ENCODE measurements at regions not wholly inside any gene's neighbourhood (a gene's known extent, or its start where the extent isn't known, plus 50 kb on each side); places are given as distances from the start of the nearest gene placed in this dataset.

DNA sequence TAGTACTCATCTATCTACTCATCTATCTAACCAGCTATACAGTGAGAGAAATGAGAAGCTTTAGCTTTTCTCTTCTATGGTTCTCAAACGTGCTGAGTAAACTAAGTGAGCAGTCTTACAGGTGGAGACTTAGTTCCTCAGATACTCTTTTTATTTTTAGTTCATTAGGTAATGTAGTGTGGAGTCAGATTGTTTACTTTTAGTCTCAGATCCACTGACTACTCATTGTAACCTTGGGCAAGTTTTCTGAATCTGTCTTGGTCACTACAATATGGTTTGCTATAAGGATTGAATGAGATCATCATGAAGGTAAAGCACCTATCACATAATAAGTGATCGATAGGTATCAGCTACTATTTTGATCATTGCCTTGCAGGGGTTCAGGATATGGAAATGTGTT, 160.1 kb downstream of the RAB38 start:
- no peaks in the 10 kb centered on the region for H3F3A ChIP-seq (ENCODE audit: control insufficient read depth, insufficient read depth)
- TF ChIP-seq, protein P1, sequence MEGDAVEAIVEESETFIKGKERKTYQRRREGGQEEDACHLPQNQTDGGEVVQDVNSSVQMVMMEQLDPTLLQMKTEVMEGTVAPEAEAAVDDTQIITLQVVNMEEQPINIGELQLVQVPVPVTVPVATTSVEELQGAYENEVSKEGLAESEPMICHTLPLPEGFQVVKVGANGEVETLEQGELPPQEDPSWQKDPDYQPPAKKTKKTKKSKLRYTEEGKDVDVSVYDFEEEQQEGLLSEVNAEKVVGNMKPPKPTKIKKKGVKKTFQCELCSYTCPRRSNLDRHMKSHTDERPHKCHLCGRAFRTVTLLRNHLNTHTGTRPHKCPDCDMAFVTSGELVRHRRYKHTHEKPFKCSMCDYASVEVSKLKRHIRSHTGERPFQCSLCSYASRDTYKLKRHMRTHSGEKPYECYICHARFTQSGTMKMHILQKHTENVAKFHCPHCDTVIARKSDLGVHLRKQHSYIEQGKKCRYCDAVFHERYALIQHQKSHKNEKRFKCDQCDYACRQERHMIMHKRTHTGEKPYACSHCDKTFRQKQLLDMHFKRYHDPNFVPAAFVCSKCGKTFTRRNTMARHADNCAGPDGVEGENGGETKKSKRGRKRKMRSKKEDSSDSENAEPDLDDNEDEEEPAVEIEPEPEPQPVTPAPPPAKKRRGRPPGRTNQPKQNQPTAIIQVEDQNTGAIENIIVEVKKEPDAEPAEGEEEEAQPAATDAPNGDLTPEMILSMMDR (IDR thresholded peaks at IDR 0.05; ENCODE audit: low read depth, low read length, poor library complexity, severe bottlenecking) = no peak
- H4K20me1 ChIP-seq (ENCODE audit: control insufficient read depth, insufficient read depth, low read depth, low read length) = no peaks in the 10 kb centered on the region
- no peak overlapping the region for H3K4me3 ChIP-seq (ENCODE audit: low read length)
- no peaks in the 10 kb centered on the region for H3K36me3 ChIP-seq (ENCODE audit: control insufficient read depth, low read length)
- H3K27me3 ChIP-seq (ENCODE audit: control insufficient read depth, low read length) = no peaks in the 10 kb centered on the region
- no peak overlapping the region for H3K4me2 ChIP-seq (ENCODE audit: low read length)
- H3K79me2 ChIP-seq (ENCODE audit: control insufficient read depth, low read length) = no peaks in the 10 kb centered on the region
- H3K9me2 ChIP-seq (replicated peaks; ENCODE audit: control insufficient read depth, low read length) = no peaks in the 10 kb centered on the region
- no peaks in the 10 kb centered on the region for H3K4me1 ChIP-seq (ENCODE audit: control insufficient read depth, low read length)
- no peaks in the 10 kb centered on the region for H3K9me3 ChIP-seq (ENCODE audit: control insufficient read depth, insufficient read depth, low read length)
- no peak overlapping the region for H3K27ac ChIP-seq (ENCODE audit: low read depth, low read length)

DNA sequence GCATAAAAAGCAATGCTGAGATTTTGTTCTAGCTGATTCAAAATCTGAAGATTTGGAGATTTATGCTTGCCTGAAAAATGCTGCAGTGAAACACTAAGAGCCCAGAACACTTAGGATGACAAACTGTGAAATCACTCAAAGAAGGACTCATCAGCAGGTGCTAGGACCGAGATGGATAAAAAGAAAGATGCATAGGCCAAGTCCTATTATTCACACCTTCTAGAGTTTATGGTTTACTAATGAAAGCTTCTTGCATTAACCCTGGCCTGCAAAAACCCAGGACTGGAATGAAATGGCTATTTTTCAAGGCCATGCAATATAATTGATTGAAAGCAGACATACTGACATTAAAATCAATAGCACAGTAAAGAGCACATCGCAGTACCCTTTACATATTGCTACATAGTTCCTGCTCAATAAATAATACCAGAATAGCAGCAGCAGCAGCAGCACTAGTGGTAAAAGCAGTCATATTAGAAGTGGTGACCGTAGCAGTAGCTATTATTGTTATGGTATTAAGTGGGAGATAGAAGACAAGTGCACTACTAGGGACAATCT, 161.7 kb downstream of the RAB38 start:
- no peaks in the 10 kb centered on the region for H3K27me3 ChIP-seq (ENCODE audit: control insufficient read depth, low read length)
- H3K4me3 ChIP-seq (ENCODE audit: low read length) = no peak overlapping the region
- H3K9me3 ChIP-seq (ENCODE audit: control insufficient read depth, insufficient read depth, low read length) = no peaks in the 10 kb centered on the region
- H3K27ac ChIP-seq (ENCODE audit: low read depth, low read length) = no peak overlapping the region
- no peaks in the 10 kb centered on the region for H3K36me3 ChIP-seq (ENCODE audit: control insufficient read depth, low read length)
- no peak for TF ChIP-seq EZH2phosphoT487 (IDR thresholded peaks at IDR 0.05; ENCODE audit: borderline replicate concordance, low read length)
- TF ChIP-seq, protein P1 (IDR thresholded peaks at IDR 0.05; ENCODE audit: low read depth, low read length, poor library complexity, severe bottlenecking) = no peak
- no peaks in the 10 kb centered on the region for H3F3A ChIP-seq (ENCODE audit: control insufficient read depth, insufficient read depth)
- no peaks in the 10 kb centered on the region for H4K20me1 ChIP-seq (ENCODE audit: control insufficient read depth, insufficient read depth, low read depth, low read length)
- H3K9me2 ChIP-seq (replicated peaks; ENCODE audit: control insufficient read depth, low read length) = no peaks in the 10 kb centered on the region
- no peaks in the 10 kb centered on the region for H3K79me2 ChIP-seq (ENCODE audit: control insufficient read depth, low read length)
- no peak overlapping the region for H3K4me2 ChIP-seq (ENCODE audit: low read length)
- no peaks in the 10 kb centered on the region for H3K4me1 ChIP-seq (ENCODE audit: control insufficient read depth, low read length)

- Histone ChIP-seq H4K20me1 (ENCODE audit: control insufficient read depth, insufficient read depth, low read depth, low read length) (no peaks in the 10 kb centered on the region), H3K27me3 (ENCODE audit: control insufficient read depth, low read length) (no peaks in the 10 kb centered on the region), H3K27ac (ENCODE audit: low read depth, low read length) (no peak overlapping the region)
Measured at GRCh38 chr11:88012456-88012855, 162.8 kb downstream of the RAB38 start.

More at GRCh38 chr11:88012456-88012855, 162.8 kb downstream of the RAB38 start:
- Histone ChIP-seq H3K4me3 (ENCODE audit: low read length) (no peak overlapping the region), H3K79me2 (ENCODE audit: control insufficient read depth, low read length) (no peaks in the 10 kb centered on the region), H3K36me3 (ENCODE audit: control insufficient read depth, low read length) (no peaks in the 10 kb centered on the region), H3F3A (ENCODE audit: control insufficient read depth, insufficient read depth) (no peaks in the 10 kb centered on the region), H3K9me3 (ENCODE audit: control insufficient read depth, insufficient read depth, low read length) (no peaks in the 10 kb centered on the region), H3K4me2 (ENCODE audit: low read length) (no peak overlapping the region), H3K9me2 (replicated peaks; ENCODE audit: control insufficient read depth, low read length) (no peaks in the 10 kb centered on the region), H3K4me1 (ENCODE audit: control insufficient read depth, low read length) (no peaks in the 10 kb centered on the region)
- TF ChIP-seq, protein P1 (IDR thresholded peaks at IDR 0.05; ENCODE audit: low read depth, low read length, poor library complexity, severe bottlenecking) = no peak
